COLO668 (cell line): ENCODE measurements at regions not wholly inside any gene's neighbourhood (a gene's known extent, or its start where the extent isn't known, plus 50 kb on each side); places are given as distances from the start of the nearest gene placed in this dataset.
A peak's percentile ranks its signal among the peaks of the same experiment; 100 is the strongest.

Source experiments
- DNase-seq: peaks from one replicate; lab custom pipeline; 2025; ENCODE audit not compliant: unreplicated experiment; lab: John Stamatoyannopoulos, UW

GRCh38 chr7:155962191-155962967 is 150.1 kb upstream of the SHH start:
- no peak for DNase-seq

GRCh38 chr7:155961241-155962190 is 149.3 kb upstream of the SHH start:
- peak; percentile 5 for DNase-seq

- DNase-seq = peak; percentile 9
Observed at GRCh38 chr7:155959894-155960293, 147.6 kb upstream of the SHH start.

GRCh38 chr7:155956977-155957376 is 144.7 kb upstream of the SHH start:
- DNase-seq = no peak

GRCh38 chr7:155955367-155955635 is 143.0 kb upstream of the SHH start:
- no peak for DNase-seq

- DNase-seq = no peak
Observed at GRCh38 chr7:155954550-155955366, 142.5 kb upstream of the SHH start.

GRCh38 chr7:155953781-155954549 is 141.7 kb upstream of the SHH start:
- DNase-seq = no peak

GRCh38 chr7:155953501-155953778 is 141.2 kb upstream of the SHH start:
- no peak for DNase-seq

- DNase-seq = no peak
Observed at GRCh38 chr7:155951554-155952158, 139.4 kb upstream of the SHH start.

- DNase-seq = no peak
Observed at GRCh38 chr7:155950898-155951553, 138.8 kb upstream of the SHH start.

- DNase-seq = no peak
Observed at GRCh38 chr7:155948845-155949244, 136.6 kb upstream of the SHH start.

- no peak for DNase-seq
Observed at GRCh38 chr7:155948423-155948822, 136.2 kb upstream of the SHH start.

- no peak for DNase-seq
Observed at GRCh38 chr7:155947051-155947450, 134.8 kb upstream of the SHH start.

- no peak for DNase-seq
Observed at GRCh38 chr7:155945670-155946325, 133.5 kb upstream of the SHH start.

GRCh38 chr7:155944901-155945300 is 132.6 kb upstream of the SHH start:
- DNase-seq = no peak

- DNase-seq = no peak
Observed at GRCh38 chr7:155943251-155943899, 131.1 kb upstream of the SHH start.

- DNase-seq = no peak
Observed at GRCh38 chr7:155942226-155942950, 130.1 kb upstream of the SHH start.

GRCh38 chr7:155941688-155942087 is 129.4 kb upstream of the SHH start:
- DNase-seq = no peak
